ENCODE measurements at regions not wholly inside any gene's neighbourhood (a gene's known extent, or its start where the extent isn't known, plus 50 kb on each side); places are given as distances from the start of the nearest gene placed in this dataset.

DNA sequence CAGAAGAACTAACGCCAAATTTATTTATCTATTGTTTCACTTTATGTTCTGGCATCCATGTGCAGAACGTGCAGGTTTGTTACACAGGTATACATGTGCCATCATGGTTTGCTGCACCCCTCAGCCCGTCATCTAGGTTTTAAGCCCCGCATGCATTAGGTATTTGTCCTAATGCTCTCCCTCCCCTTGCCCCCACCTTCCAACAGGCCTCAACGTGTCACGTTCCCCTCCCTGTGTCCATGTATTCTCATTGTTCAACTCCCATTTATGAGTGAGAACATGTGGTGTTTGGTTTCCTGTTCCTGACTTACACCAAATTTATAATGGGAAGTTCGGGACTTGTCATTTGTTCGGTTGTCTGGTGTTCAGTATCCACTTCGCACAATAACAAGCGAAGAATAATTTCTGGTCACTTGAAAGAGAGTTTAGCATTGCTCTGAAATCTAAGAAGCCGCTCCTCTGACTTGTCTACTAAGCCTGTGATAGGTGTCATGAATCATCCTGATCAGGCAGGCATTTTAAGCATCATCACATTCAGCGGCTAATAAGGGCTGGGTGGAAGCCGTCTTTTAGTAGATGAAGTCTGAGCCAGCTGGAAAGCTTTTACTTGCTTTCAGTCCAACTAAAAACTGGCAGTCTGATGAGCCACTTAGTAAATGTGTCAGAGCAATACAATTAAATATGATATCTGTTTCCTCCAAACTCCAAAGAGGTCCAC is 1065.7 kb upstream of the PABPC4L start:
- DNase-seq (ENCODE audit: extremely low spot score) = no peak
- POLR2A ChIA-PET = no interaction called here
- TF ChIP-seq, protein P1, sequence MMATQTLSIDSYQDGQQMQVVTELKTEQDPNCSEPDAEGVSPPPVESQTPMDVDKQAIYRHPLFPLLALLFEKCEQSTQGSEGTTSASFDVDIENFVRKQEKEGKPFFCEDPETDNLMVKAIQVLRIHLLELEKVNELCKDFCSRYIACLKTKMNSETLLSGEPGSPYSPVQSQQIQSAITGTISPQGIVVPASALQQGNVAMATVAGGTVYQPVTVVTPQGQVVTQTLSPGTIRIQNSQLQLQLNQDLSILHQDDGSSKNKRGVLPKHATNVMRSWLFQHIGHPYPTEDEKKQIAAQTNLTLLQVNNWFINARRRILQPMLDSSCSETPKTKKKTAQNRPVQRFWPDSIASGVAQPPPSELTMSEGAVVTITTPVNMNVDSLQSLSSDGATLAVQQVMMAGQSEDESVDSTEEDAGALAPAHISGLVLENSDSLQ (IDR thresholded peaks at IDR 0.05) = no peak
- TF ChIP-seq FOXM1 (IDR thresholded peaks at IDR 0.05; ENCODE audit: borderline replicate concordance) (no peak), L3MBTL2 (conservative IDR thresholded peaks at IDR 0.05) (no peak), ARNT (IDR thresholded peaks at IDR 0.05) (no peak), SUZ12 (IDR thresholded peaks at IDR 0.05) (no peak)
- CTCF ChIA-PET = no interaction called here

DNA sequence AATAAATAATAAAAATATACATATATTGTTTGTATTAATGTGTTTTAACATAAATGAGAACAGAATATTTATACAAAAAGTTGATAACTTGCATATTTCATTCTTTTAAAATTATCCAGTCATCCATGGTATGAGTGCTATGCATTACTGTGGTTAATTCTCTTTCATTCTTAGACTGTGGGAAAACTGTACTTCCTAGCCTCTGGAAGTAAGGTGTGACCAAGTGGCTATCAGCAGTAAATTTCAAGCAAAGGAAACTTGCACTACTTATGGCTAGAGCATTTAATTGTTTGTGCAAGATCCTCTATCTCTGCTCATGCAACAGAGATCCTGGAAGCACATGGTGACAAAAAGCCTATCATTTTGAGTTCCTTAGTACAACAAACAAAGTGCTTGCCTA is 1054.5 kb upstream of the PABPC4L start:
- ChIA-PET CTCF (no interaction called here), POLR2A (no interaction called here)
- no peak for TF ChIP-seq TARDBP (IDR thresholded peaks at IDR 0.05)
- no peak for TF ChIP-seq SP1 (IDR thresholded peaks at IDR 0.05)
- no peak for TF ChIP-seq SUZ12 (IDR thresholded peaks at IDR 0.05)
- TF ChIP-seq FOXK2 (IDR thresholded peaks at IDR 0.05) = no peak
- no peak for TF ChIP-seq BHLHE40 (IDR thresholded peaks at IDR 0.05; ENCODE audit: borderline replicate concordance)
- DNase-seq (ENCODE audit: extremely low spot score) = no peak

DNA sequence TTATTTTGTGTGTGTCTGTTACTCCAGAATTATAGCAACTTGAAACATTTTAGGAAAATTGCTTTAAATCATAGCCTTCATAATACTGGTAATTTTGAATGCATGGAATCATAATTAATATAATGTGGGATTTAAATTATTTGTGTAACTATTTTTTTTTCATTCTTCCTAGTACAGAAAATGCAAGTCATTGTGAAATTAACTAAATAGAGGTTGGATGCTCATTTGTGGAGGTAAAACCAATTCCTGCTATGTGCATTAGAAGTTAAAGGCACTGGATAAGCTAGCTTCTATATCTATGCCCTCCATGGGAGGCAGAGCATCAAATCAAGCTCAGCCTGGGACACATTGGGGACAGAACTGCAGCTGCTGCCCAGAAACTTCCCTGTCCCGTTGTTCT is 1048.5 kb upstream of the PABPC4L start:
- TF ChIP-seq TARDBP (IDR thresholded peaks at IDR 0.05) (no peak), SP1 (IDR thresholded peaks at IDR 0.05) (no peak), NFRKB (IDR thresholded peaks at IDR 0.05) (no peak), FOXM1 (IDR thresholded peaks at IDR 0.05; ENCODE audit: borderline replicate concordance) (no peak), ELF4 (IDR thresholded peaks at IDR 0.05) (no peak), FOXA1 (IDR thresholded peaks at IDR 0.05) (no peak), SUZ12 (IDR thresholded peaks at IDR 0.05) (no peak), CTBP1 (IDR thresholded peaks at IDR 0.05; ENCODE audit: borderline replicate concordance) (no peak), LEF1 (IDR thresholded peaks at IDR 0.05; ENCODE audit: borderline replicate concordance) (no peak), HDGF (IDR thresholded peaks at IDR 0.05; ENCODE audit: borderline replicate concordance) (no peak), ARNT (IDR thresholded peaks at IDR 0.05) (no peak), FOXK2 (IDR thresholded peaks at IDR 0.05) (no peak), L3MBTL2 (conservative IDR thresholded peaks at IDR 0.05) (no peak), BHLHE40 (IDR thresholded peaks at IDR 0.05; ENCODE audit: borderline replicate concordance) (no peak), ZNF384 (IDR thresholded peaks at IDR 0.05) (no peak)
- TF ChIP-seq, protein P1 (IDR thresholded peaks at IDR 0.05) = no peak
- no peak for DNase-seq (ENCODE audit: extremely low spot score)
- ChIA-PET POLR2A (no interaction called here), CTCF (no interaction called here)

DNA sequence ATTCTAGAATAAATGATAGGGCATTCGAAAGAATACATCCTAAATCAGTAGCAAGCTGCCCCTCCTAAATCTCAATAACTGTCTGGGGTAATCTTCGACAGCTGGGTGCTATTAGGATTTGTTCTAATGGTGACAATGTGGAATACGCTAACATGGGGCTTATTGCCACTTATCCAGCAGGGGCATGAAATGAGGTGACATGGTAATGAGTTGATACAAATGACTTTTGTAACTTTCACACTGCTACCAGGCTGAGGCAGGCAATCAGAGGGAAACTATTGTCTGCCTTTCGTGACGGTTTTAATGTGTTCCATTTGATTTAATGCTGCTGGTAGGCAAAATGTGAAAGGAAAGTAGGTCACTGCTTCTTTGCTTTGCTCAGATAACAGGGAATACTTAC is 1047.4 kb upstream of the PABPC4L start:
- TF ChIP-seq HDGF (IDR thresholded peaks at IDR 0.05; ENCODE audit: borderline replicate concordance) = no peak
- no peak for TF ChIP-seq SP1 (IDR thresholded peaks at IDR 0.05)
- TF ChIP-seq ELF4 (IDR thresholded peaks at IDR 0.05) = no peak
- TF ChIP-seq FOXA1 (IDR thresholded peaks at IDR 0.05) = no peak
- no peak for TF ChIP-seq FOXM1 (IDR thresholded peaks at IDR 0.05; ENCODE audit: borderline replicate concordance)
- no peak for TF ChIP-seq L3MBTL2 (conservative IDR thresholded peaks at IDR 0.05)
- TF ChIP-seq SUZ12 (IDR thresholded peaks at IDR 0.05) = no peak
- POLR2A ChIA-PET = no interaction called here
- DNase-seq (ENCODE audit: extremely low spot score) = no peak
- CTCF ChIA-PET = no interaction called here

DNA sequence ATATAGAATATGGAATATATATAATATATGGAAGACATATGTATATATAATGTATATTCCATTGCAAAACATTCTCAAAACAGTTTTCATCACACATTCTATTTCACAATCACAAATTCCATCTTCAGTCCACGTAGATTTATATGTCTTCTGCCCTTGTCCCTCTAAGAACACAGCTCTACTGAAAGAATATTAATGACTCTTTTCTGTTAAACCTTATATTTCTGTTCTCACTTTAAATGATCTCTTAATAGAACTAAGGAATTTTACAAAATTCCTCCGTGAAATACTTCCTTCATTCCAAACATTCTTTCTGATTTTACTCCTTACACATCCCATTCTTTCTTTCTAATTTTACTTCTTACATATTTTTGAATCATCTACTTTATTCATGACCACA is 1043.1 kb upstream of the PABPC4L start:
- TF ChIP-seq LEF1 (IDR thresholded peaks at IDR 0.05; ENCODE audit: borderline replicate concordance) = no peak
- TF ChIP-seq ARNT (IDR thresholded peaks at IDR 0.05) = no peak
- TF ChIP-seq FOXA1 (IDR thresholded peaks at IDR 0.05) = no peak
- TF ChIP-seq, protein P1 (IDR thresholded peaks at IDR 0.05) = no peak
- no peak for TF ChIP-seq SUZ12 (IDR thresholded peaks at IDR 0.05)
- TF ChIP-seq ELF4 (IDR thresholded peaks at IDR 0.05) = no peak
- no peak for TF ChIP-seq ZNF384 (IDR thresholded peaks at IDR 0.05)
- TF ChIP-seq TARDBP (IDR thresholded peaks at IDR 0.05) = no peak
- TF ChIP-seq HDGF (IDR thresholded peaks at IDR 0.05; ENCODE audit: borderline replicate concordance) = no peak
- POLR2A ChIA-PET = no interaction called here
- DNase-seq (ENCODE audit: extremely low spot score) = no peak
- CTCF ChIA-PET = no interaction called here

DNA sequence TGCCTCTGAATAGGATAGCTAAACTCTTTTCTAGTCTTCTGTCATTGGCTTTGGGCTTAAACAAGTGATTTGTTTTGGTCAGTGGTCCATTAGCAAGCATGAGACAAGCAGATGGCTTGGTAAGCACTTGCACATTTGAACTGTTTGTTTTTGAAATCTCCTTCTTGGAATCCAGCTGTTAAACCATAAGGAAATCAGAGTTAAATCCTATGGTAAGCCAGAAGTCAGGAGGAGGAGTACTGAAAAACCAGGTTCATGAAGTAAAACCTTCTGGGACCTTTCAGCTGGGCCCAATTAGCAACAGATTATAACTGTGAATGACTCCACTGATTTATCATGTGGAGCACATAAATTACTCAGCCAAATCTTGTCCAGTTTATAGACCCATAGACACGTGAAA is 1042.5 kb upstream of the PABPC4L start:
- TF ChIP-seq TARDBP (IDR thresholded peaks at IDR 0.05) = no peak
- TF ChIP-seq, protein P1 (IDR thresholded peaks at IDR 0.05) = peak; percentile 66
- no peak for TF ChIP-seq NFRKB (IDR thresholded peaks at IDR 0.05)
- POLR2A ChIA-PET = no interaction called here
- no peak for DNase-seq (ENCODE audit: extremely low spot score)
- CTCF ChIA-PET = no interaction called here

DNA sequence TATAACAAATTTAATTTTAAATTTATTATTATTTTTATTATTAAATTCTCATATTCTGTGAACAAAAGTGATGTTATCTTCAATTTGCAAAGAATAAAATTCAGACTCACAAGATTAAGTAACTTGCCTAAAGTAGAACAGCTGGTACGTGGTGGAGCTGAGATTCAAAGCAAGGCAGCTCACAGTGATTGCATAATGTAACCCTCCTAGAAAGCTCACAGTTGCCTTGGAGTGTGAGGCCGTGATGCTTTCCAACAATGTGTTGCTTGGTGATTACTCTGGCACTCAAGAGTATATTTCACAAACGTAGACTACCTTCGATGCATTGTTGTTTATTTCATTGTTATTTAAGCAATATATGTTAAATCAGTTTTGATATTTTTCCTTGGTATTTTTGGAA is 1039.2 kb upstream of the PABPC4L start:
- no peak for DNase-seq (ENCODE audit: extremely low spot score)
- CTCF ChIA-PET = interaction anchor here (0.5 kb wide), 1 partner anchor 95 kb away, joined by 3 read pairs; no protein-coding TSS in a partner anchor
- POLR2A ChIA-PET = no interaction called here

More for the DNA sequence above, 1039.2 kb upstream of the PABPC4L start:
- TF ChIP-seq ZNF384 (IDR thresholded peaks at IDR 0.05) (no peak), NFRKB (IDR thresholded peaks at IDR 0.05) (no peak), CTBP1 (IDR thresholded peaks at IDR 0.05; ENCODE audit: borderline replicate concordance) (no peak)
